Sciatic nerve (tissue), 2 donors: ENCODE measurements at regions not wholly inside any gene's neighbourhood (a gene's known extent, or its start where the extent isn't known, plus 50 kb on each side); places are given as distances from the start of the nearest gene placed in this dataset.
"Not testable (repeated sequence)": the region's sequence is repeated elsewhere in the genome, so short reads cannot be mapped to it uniquely, and the experiment has no call there.

Experiments
- ATAC-seq: fragments of 200-7000 bp; cut with Tn5 transposase; one replicate; pipeline ENCODE4 v1.9.1; 2020; ENCODE audit warnings: mild to moderate bottlenecking, moderate library complexity
- DNase-seq: peaks from one replicate; pipeline ENCODE4 v3.0.0-alpha.2; 2020; ENCODE audit warnings: low spot score
- intact Hi-C: fragments of 100-400 bp; cut with DNase I; formaldehyde crosslinking; loops from one replicate; pipeline ENCODE4 v1.14.2; 2022
- donor health status: DM: no; HTN: no; CAD: no.
- donor health status: DM: no; HTN: no; CAD: no.

DNA sequence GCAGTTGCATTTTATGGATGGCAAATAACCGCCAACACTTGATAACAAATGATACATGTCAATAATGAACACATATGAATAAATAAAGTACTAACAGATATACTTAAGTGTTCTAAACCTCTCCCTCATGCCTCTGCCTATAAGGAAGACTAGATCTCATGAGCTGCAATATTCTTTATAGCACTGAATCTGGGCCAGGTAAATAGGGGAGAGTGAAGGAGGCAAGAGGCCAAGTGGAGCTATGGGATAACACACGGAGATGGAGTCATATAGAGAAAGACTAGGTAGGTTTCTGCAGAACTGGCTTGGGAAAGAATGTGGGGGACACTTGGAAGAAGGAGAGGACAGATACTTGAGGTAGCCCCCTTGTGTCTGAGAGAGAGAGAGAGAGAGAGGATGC lies 354.2 kb upstream of the CFAP20DC start:
- intact Hi-C loops = no loop called here
- ATAC-seq (no peak), DNase-seq (no peak)

DNA sequence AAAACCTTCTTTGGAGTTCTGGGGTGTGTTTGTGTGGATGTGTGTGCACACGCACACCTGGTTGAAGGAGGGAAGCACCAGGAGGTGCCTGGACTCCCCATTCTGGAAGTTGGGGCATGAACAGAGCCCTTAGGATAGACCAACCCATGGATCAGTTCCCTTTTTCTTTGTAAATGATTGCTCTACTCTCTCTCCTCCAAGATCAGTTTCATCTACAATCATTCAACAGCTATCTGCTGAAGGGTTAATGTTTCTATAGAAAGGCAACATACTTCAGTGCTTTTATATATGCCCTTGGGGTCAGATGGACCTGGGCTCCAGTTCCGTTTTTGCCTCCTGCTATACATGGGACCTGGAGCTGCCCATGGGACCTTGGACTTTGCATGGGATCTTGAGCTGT lies 352.1 kb upstream of the CFAP20DC start:
- no peak for ATAC-seq
- intact Hi-C loops = no loop called here
- DNase-seq = no peak

DNA sequence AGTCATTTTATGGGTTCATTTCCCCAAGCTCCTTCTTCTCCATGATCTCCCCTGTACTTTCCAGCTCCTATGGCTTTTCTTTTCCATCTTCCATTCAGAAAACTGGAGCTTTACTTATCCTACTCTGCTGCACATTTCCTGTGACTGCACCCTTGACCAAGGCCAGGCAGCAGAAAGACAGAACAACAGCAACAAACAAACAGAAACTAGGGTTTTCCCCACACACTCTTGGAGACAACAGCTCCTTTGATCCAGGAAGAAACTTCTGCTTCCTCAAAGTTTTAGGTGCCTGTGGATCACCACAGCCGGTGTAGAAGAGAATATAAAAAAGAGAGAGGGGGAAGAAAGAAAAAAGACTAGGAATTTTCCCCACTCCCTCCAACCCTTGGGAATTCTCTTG lies 342.3 kb upstream of the CFAP20DC start:
- DNase-seq (no peak), ATAC-seq (no peak)
- intact Hi-C loops = no loop called here

DNA sequence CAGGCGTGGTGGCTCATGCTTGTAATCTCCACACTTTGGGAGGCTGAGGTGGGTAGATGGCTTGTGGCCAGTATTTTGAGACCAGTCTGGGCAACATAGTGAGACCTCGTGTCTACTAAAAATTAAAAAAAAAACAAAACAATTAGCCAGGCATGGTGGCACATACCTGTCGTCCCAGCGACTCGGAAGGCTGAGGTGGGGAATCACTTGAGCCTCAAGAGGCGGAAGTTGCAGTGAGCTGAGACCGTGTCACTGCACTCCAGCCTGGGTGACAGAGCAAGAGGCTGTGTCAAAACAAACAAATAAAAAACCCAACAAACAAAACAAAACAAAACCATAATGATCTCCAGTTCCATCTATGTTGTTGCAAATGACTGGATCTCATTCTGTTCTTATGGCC lies 341.3 kb upstream of the CFAP20DC start:
- intact Hi-C loops = no loop called here
- DNase-seq (no peak), ATAC-seq (no peak)

DNA sequence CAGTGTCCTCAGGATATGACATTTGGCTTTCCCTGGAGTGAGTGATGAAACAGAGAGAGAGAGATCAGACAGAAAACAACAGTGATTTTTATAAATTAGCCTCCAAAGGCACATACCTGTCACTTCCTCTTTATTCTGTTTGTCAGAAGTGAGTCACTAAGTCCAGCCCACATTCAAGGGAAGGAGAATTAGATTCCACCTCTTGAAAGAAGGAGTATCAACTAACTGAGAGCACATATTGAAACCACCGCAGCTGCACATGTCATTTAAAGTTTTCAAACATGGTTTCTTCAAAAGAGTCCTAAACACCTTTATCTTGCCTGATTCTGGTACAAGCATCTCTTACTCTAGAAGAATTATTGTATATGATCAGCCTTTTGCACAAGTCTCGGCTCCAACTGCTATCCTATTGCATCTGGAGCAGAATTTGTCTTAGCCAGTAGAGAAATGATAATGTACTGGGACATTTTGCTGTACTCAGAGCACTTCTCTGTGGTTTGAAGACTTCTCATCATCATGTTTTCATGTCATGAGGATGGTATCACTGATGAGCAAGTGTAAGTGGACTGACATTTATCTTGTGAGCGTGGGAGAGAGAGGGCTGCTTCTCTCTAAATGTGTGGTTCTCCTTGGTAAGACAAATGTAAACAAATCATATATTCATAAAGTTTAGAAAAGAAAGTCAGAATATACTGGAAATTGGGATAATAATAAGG lies 338.9 kb upstream of the CFAP20DC start:
- intact Hi-C loops = no loop called here
- ATAC-seq (no peak), DNase-seq (no peak)

DNA sequence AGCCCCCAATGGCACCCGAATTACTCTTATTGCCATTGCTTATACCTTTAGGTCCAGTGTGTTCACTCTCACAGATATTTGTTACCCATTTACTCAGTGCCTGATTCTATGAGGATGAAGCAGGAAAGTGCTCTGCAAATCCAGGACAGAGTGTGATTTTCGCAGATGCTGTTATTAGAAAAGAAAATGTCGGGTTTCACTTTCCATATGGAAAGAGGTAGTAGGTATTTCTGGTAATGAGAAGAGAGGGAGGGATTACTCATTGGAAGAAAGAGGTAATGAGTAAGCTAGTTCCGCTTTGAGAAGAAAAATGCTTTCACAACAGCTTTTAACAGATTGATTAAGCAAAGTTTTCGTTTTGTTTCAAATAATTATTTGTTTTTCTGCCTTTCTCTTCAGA lies 336.3 kb upstream of the CFAP20DC start:
- no peak for ATAC-seq
- no peak for DNase-seq
- intact Hi-C loops = no loop called here

DNA sequence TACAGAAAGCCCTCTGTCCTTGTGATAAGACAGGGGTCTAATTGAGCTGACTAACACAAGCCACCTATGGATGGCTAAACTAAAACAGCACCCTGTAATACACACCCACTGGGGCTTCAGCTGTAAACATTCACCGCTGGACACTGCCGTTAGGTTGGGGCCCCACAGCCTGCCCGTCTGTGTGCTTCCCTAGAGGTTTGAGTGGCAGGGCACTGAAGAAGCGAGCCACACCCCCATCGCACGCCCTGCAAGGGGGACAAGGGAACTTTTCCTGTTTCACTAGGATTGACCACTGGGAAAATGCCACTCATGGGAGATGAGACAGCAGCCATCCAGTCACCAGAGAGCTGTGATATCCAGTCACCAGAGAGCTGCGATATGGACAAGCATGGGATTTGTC lies 335.7 kb upstream of the CFAP20DC start:
- no peak for DNase-seq
- intact Hi-C loops = no loop called here
- no peak for ATAC-seq

DNA sequence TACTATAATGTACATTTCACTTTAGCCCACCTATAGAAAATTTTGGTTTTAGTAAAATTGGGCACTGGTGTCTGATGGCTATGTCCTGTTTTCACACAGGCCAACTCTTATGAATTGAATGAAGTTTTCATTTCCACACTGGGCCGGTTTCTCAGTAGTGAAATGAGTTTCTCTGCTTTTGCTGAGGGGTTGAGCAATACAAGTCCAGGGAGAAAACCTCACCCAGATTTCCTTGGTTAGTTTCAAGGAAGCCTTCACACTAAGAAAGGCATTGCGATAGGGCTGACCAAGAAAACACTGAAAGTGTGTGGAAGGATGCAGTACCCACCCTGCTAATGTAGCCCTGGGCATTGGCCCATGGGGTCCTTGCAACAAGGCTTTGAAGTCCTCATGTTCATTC lies 331.5 kb upstream of the CFAP20DC start:
- intact Hi-C loops = no loop called here
- ATAC-seq = no peak
- no peak for DNase-seq

DNA sequence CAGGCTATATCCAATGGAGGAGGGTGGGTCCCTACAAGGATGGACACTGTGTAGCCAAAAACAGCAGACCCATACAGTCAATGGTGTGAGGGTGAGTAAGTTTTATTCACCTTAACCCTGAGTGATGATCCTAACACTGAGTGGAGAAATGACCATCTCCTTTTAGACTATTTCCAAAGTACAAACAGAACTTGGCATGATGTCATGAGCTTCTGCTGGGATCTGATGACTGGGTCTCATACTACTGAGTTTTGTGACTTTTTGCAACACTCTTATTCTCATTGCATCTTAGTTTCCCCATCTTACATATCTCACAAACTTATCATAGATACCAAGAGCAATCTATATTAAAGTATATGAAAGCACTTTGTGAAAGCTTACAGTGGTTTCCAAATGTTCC lies 330.3 kb upstream of the CFAP20DC start:
- ATAC-seq = no peak
- intact Hi-C loops = no loop called here
- no peak for DNase-seq

DNA sequence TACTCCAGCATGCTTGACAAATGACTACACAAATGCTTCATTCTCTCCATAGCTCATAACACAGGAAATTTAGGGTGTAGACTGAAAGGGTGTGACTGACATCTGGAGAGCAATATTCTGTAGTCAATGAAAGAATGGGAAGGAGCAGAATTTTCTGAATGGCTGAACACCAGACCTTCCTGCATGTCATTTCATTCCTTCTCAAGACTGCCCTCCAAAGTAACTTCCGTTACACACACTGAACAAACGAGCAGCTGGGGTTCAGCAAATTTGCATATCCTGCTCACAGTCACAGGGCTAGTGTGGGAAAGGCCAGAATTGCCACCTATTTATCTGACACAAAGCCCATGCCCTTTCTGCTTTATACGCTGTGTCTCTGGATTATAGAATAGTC lies 325.0 kb upstream of the CFAP20DC start:
- ATAC-seq (no peak), DNase-seq (no peak)
- intact Hi-C loops = no loop called here

DNA sequence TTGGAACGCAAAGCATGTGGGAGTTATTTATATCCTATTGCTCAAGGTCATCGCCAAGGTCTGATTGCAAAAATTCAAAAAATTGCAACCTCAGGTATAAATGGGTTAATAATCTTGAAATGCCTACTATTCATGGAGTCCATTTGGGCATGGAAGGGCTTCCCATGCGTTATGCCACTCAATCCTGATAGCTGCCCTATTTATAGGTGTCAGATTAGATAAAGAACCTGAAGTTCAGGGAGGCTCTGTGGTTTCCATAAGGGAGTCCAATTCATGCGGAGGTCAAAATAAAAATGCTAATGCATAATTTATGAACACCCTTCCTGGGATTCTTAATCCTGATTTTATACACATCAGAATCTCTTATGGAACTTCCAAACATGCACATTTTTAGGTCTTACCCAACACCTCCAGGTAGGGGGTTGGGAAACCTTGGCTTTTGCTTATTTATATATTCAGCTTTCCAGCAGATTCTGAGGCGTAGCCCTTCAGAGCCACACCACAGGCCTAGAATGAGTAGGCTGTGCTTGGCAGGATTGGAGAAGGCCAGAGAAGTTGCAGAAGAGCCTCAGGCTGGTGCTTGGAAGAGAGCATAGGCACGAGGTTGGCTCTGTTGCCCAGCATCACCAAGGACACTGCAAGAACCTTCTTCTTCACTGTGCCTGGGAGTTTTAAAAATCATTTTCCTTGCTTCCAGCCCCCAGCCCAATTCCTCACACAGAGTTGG lies 324.4 kb upstream of the CFAP20DC start:
- intact Hi-C loops = no loop called here
- no peak for ATAC-seq
- no peak for DNase-seq

DNA sequence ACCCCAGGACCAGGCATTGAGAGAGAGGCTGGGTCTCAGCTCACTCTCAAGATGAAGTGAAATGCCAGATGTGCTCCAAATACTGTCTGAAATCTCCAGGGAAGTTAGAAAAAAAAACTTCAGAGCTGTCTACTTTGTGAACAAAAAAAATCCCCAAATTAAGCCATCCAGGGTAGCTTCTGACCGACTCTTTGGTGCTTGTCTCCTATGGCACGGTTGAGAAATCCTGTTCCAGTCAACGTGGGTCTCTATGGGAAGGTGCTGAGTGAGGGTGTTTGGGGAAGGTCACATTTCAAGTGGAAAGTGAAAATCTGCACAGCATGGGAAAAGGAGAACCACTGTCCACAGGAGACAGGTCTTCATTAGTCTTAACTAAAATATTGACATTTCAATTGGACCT lies 322.5 kb upstream of the CFAP20DC start:
- DNase-seq (no peak), ATAC-seq (no peak)
- intact Hi-C loops = no loop called here

DNA sequence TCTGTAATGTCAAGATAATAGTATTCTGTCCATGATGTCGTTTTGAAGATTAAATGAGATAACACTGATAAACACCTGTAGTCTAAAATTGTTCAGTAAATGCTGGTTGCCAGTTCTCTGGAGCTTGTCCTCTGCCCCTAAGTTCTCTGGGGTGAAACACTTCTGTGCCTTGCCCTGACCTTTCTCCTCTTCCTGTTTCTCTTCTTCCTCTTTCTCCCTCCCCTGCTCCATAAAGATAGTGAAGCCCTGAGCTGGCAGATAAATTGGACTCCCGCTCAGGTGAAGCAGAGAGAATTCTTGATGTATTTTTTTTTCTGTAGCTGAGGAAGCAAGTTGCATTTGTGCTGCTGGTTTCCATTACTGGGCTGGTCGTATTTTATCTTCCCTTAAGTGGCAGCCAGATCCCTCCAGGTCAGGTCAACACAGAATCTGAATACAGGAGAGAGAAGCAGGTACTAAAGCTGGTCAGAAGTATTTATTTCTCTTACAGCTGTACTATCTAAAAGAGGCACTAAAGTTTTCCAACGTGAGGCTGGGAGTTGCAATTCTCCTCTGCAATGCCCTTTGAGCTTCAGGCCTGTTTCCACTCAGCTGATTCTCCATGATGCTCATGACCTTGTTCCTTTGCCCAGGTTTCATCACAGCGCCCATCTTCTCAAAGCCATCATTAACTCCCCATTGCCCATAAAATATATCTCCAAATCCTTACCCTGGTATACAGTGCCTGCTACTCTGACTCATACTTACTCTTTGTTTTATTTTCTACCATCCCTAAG lies 319.3 kb upstream of the CFAP20DC start:
- intact Hi-C loops = no loop called here
- no peak for ATAC-seq
- DNase-seq = no peak

DNA sequence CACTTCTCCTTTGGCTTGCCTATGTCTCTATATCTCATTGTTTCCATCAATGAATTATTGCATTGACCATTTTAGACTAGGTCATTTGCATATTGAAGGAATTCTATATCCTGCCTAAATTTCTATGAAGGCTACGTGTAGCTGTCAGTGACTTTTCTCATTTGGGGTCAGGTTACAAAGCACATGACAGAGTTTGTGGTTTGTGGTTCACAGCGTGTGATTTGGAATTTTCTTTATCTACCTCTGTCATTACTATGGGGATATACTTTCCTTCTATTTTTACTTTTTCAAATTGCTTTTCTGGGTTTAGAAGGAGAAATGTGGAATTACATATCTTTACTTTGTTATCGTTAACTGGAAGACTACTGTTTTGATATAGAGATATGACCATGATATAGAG lies 317.3 kb upstream of the CFAP20DC start:
- no peak for ATAC-seq
- DNase-seq = no peak
- intact Hi-C loops = no loop called here

DNA sequence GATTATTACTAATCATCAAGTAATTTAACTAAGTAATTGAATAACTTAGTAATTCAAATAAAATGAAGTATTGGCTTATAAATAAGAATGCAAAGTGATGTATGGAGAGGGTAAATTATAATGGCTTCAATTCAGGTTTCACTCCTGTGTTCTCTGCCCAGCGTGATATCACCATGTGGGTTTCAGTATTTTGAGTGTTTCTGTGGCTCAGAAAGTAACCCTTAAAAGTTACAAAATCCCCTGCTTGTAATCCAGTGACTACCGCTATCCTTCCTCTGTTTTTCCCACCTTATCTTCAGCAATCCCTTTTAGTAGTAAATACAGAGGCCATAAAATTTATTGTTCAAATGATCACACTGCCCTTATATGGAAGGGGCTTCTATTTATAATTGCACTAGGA lies 316.4 kb upstream of the CFAP20DC start:
- no peak for DNase-seq
- intact Hi-C loops = no loop called here
- no peak for ATAC-seq

DNA sequence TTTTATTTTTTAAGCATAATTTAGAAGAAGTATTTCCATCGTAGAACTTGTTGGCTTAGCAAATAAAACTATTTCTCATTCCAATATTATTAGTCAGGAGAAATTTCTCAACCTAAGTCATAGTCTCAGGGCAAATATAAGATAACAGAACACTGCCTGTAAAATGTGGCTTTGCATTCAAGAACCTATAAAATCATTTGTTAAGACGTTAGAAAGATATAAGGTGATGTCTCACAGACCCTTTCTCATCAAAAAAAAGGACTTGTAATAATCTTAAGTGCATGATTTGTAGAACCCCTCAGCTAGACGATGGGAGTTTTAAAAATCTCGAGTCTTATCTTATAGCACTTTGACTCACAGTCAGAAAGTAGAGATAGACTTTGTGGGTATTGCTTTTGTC lies 314.7 kb upstream of the CFAP20DC start:
- no peak for DNase-seq
- no peak for ATAC-seq
- intact Hi-C loops = no loop called here

DNA sequence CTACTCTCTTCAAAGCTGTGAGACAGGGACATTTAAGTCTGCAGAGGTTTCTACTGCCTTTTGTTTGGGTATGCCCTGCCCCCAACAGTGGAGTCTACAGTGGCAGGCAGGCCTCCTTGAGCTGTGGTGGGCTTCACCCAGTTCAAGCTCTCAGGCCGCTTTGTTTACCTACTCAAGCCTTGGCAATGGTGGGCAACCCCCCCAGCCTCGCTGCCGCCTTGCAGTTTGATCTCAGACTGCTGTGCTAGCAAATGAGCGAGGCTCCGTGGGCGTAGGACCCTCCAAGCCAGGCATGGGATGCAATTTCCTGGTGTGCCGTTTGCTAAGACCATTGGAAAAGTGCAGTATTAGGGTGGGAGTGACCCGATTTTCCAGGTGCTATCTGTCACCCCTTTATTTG lies 310.5 kb upstream of the CFAP20DC start:
- intact Hi-C loops, ATAC-seq, DNase-seq: not testable (repeated sequence)

DNA sequence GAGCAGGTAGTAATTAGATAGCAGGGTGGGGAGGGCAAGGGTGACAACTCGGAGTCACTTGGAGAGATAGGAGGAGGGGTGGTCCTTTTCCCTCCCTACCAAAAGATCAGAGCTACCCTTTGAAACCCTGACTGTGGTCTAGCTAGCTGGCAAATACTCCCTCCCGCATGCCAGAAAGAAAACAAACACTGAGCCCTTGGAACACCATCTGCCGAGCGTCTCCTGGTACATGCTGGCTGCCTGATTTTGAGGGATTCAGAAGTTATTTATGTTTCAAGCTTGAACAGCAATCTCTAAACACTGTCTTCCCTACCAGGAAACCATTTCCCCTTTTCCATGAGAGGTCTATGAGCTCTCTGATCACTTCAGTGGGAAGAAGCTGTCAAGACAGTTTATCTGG lies 291.6 kb upstream of the CFAP20DC start:
- DNase-seq (no peak), ATAC-seq (no peak)
- intact Hi-C loops = no loop called here

DNA sequence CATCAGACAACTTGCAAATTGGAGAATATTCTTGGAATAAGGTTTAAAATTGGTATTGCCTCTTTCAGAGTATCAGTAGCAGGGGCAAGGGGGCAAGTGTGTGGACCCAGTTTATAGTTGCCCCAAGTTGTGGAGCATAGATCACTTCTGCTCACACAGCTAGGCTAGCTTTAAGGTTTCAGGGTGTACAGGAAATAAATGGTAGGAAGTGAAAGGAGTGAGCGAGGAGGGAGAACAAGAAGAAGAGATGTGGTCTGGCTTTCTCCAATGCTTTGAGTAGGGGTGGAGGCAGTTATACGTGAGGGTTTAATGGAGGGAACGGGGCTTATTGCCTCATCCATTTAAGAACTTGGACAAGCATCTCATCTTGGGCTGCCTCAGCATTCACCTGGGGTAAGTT lies 290.0 kb upstream of the CFAP20DC start:
- intact Hi-C loops = no loop called here
- DNase-seq (no peak), ATAC-seq (no peak)

DNA sequence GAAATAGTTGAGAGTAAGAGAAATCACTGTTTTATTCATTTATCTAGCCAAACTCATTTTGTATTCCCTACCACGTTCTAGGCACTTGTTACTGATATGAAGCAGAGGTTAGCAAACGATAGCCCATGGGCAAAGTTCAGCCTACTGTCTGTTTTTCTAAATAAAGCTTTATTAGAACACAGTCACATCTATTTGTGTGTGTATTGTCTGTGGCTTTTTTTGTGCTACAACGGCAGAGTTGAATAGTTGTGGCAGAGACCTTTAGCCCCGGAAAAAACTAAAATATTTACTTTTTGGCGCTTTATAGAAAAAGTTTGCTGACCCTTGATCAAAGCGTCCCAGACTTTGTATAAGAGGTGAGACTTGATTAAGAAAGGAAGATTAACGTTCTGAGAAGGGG lies 289.1 kb upstream of the CFAP20DC start:
- intact Hi-C loops = no loop called here
- no peak for DNase-seq
- ATAC-seq = no peak
